WI38 (cell line): ENCODE measurements at regions not wholly inside any gene's neighbourhood (a gene's known extent, or its start where the extent isn't known, plus 50 kb on each side); places are given as distances from the start of the nearest gene placed in this dataset.

Experiments
- H3K4me3 ChIP-seq: 2 replicates; pipeline ENCODE4 v1.5.1; 2011; ENCODE audit warnings: low read depth, mild to moderate bottlenecking, control low read depth, low read length
- CTCF ChIP-seq: IDR thresholded peaks from 2 replicates; pipeline ENCODE4 v1.5.1; 2012; ENCODE audit warnings: low read depth, mild to moderate bottlenecking, control low read depth, low read length

- H3K4me3 ChIP-seq, result no peak overlapping the region
- no peak for TF ChIP-seq CTCF
These were observed 189.7 kb upstream of the CDYL start for GRCh38 chr6:4586469-4586859.

- H3K4me3 ChIP-seq, result no peak overlapping the region
- no peak for TF ChIP-seq CTCF
These were observed 190.3 kb upstream of the CDYL start for GRCh38 chr6:4585682-4586468.

- H3K4me3 ChIP-seq, result no peak overlapping the region
- no peak for TF ChIP-seq CTCF
These were observed 191.4 kb upstream of the CDYL start for GRCh38 chr6:4584801-4585200.

- no peak for TF ChIP-seq CTCF
- peak overlapping the region; percentile 24; the same call in 1 of the 2 replicates for H3K4me3 ChIP-seq
These were observed 193.4 kb upstream of the CDYL start for GRCh38 chr6:4582506-4583417.

- H3K4me3 ChIP-seq, result peak overlapping the region; percentile 34
- TF ChIP-seq CTCF, result no peak
These were observed 194.5 kb upstream of the CDYL start for GRCh38 chr6:4581468-4582385.

- H3K4me3 ChIP-seq, result no peak overlapping the region
- no peak for TF ChIP-seq CTCF
These were observed 195.8 kb upstream of the CDYL start for GRCh38 chr6:4580361-4580760.
